H1 (cell line): ENCODE measurements at regions not wholly inside any gene's neighbourhood (a gene's known extent, or its start where the extent isn't known, plus 50 kb on each side); places are given as distances from the start of the nearest gene placed in this dataset.

Experiments used
- CTCF ChIA-PET: fragments of 300-600 bp; sonication (Branson Sonifier 250); formaldehyde crosslinking; loops from one replicate; lab custom pipeline; 2021; ENCODE audit not compliant: partially characterized antibody; lab: Charles Lee
- POLR2A ChIA-PET: fragments of 300-600 bp; sonication (Branson Sonifier 250); formaldehyde crosslinking; loops from one replicate; lab custom pipeline; 2021; ENCODE audit warnings: inconsistent platforms; ENCODE audit not compliant: partially characterized antibody; lab: Charles Lee
- DNase-seq, 2 experiments: peaks; one replicate each; pipeline versions ENCODE4 v3.0.0 to v3.0.0-alpha.2; 2010 to 2022; ENCODE audit warnings: low spot score in 2 of 2, low read depth in 1 of 2, mixed read lengths in 1 of 2
- FAIRE-seq: peaks from 2 replicates; lab custom pipeline; 2011; peaks lifted over from hg19 to GRCh38; lab: Jason Lieb, UNC
- H2AFZ ChIP-seq: 2 replicates; pipeline ENCODE4 v1.8.1; 2012; ENCODE audit warnings: low read length, inconsistent platforms
- H2AK5ac ChIP-seq: 2 replicates; pipeline ENCODE4 v1.6.1; 2013; ENCODE audit warnings: low read depth, low read length
- H2BK120ac ChIP-seq: replicated peaks from 2 replicates; pipeline ENCODE3; 2013; ENCODE audit warnings: low read depth, low read length, inconsistent platforms
- H2BK12ac ChIP-seq: 2 replicates; pipeline ENCODE4 v1.6.1; 2013; ENCODE audit warnings: low read depth, low read length
- H2BK15ac ChIP-seq: 2 replicates; pipeline ENCODE4 v1.6.1; 2013; ENCODE audit warnings: low read length
- H2BK20ac ChIP-seq: 2 replicates; pipeline ENCODE4 v1.6.1; 2013; ENCODE audit warnings: low read length
- H2BK5ac ChIP-seq: 2 replicates; pipeline ENCODE4 v1.6.1; 2013; ENCODE audit warnings: low read depth, low read length
- H3K14ac ChIP-seq: 2 replicates; pipeline ENCODE4 v1.6.1; 2013; ENCODE audit warnings: inconsistent platforms; ENCODE audit not compliant: insufficient read length
- H3K18ac ChIP-seq: 2 replicates; pipeline ENCODE4 v1.6.1; 2013; ENCODE audit warnings: low read length; ENCODE audit errors: extremely low read depth
- H3K23ac ChIP-seq: 2 replicates; pipeline ENCODE4 v1.6.1; 2013; ENCODE audit warnings: inconsistent platforms; ENCODE audit not compliant: insufficient read length
- H3K23me2 ChIP-seq: 2 replicates; pipeline ENCODE4 v1.6.1; 2013; ENCODE audit warnings: low read depth, low read length
- H3K27ac ChIP-seq: 2 replicates; pipeline ENCODE4 v1.6.1; 2011; ENCODE audit warnings: low read depth, low read length, inconsistent platforms
- H3K27me3 ChIP-seq, 4 experiments: replicated peaks in 1 of 4; 1 replicate in 1 of 4; 2 replicates in 3 of 4; pipeline versions ENCODE4 v1.6.1 to v1.8.1; 2011 to 2013; ENCODE audit warnings: low read length in 3 of 4, mild to moderate bottlenecking in 3 of 4, inconsistent platforms in 2 of 4, mixed read lengths in 2 of 4, moderate library complexity in 1 of 4; ENCODE audit not compliant: control insufficient read depth in 3 of 4, insufficient read depth in 3 of 4; ENCODE audit errors: extremely low read depth in 1 of 4
- H3K36me3 ChIP-seq, 4 experiments: 2 replicates each; pipeline versions ENCODE4 v1.6.1 to v1.8.1; 2011 to 2013; ENCODE audit warnings: mild to moderate bottlenecking in 4 of 4, low read length in 3 of 4, moderate library complexity in 2 of 4, control low read depth in 1 of 4, inconsistent platforms in 1 of 4; ENCODE audit not compliant: insufficient read depth in 4 of 4, control insufficient read depth in 2 of 4
- H3K4ac ChIP-seq: replicated peaks from 2 replicates; pipeline ENCODE3; 2013; ENCODE audit warnings: low read length, low read depth, mixed read lengths, inconsistent platforms; ENCODE audit not compliant: insufficient read length
- H3K4me1 ChIP-seq, 4 experiments: replicated peaks in 1 of 4; 1 replicate in 1 of 4; 2 replicates in 3 of 4; pipeline versions ENCODE4 v1.6.1 to v1.8.1; 2011 to 2013; ENCODE audit warnings: low read length in 3 of 4, inconsistent platforms in 2 of 4, mixed read lengths in 1 of 4; ENCODE audit not compliant: insufficient read depth in 4 of 4, control insufficient read depth in 3 of 4
- H3K4me2 ChIP-seq, 2 experiments: 2 replicates each; pipeline versions ENCODE4 v1.6.1 to v1.8.1; 2011 to 2013; ENCODE audit warnings: low read depth in 2 of 2, low read length in 2 of 2, control low read depth in 1 of 2, inconsistent platforms in 1 of 2, mild to moderate bottlenecking in 1 of 2; ENCODE audit not compliant: insufficient read depth in 1 of 2
- H3K4me3 ChIP-seq, 4 experiments: fragments of 200-600, 300-600 bp in 1 of 4; sonication (generic), shearing (Covaris generic), sonication (Bioruptor Twin) in 1 of 4; 2 replicates each; pipeline versions ENCODE4 v1.5.1 to v1.8.1; 2011 to 2016; ENCODE audit warnings: low read length in 4 of 4, low read depth in 3 of 4, control low read depth in 2 of 4, inconsistent platforms in 2 of 4, mild to moderate bottlenecking in 2 of 4, mixed read lengths in 1 of 4, moderate library complexity in 1 of 4; ENCODE audit not compliant: insufficient read depth in 2 of 4; ENCODE audit errors: extremely low read depth in 1 of 4
- H3K56ac ChIP-seq: replicated peaks from 2 replicates; pipeline ENCODE3; 2013; ENCODE audit warnings: low read depth, mild to moderate bottlenecking, mixed read lengths, low read length, inconsistent platforms; ENCODE audit not compliant: insufficient read length
- H3K79me1 ChIP-seq: 2 replicates; pipeline ENCODE4 v1.6.1; 2013; ENCODE audit warnings: low read depth, low read length, control low read depth
- H3K79me2 ChIP-seq, 2 experiments: 2 replicates each; pipeline versions ENCODE4 v1.6.1 to v1.8.1; 2012 to 2013; ENCODE audit warnings: low read length in 2 of 2, mild to moderate bottlenecking in 2 of 2, inconsistent platforms in 1 of 2; ENCODE audit not compliant: insufficient read depth in 2 of 2, control insufficient read depth in 1 of 2
- H3K9ac ChIP-seq, 4 experiments: replicated peaks in 1 of 4; 1 replicate in 1 of 4; 2 replicates in 3 of 4; pipeline versions ENCODE4 v1.6.1 to v1.8.1; 2011 to 2013; ENCODE audit warnings: low read depth in 3 of 4, low read length in 3 of 4, control low read depth in 2 of 4, mild to moderate bottlenecking in 2 of 4, moderate library complexity in 2 of 4, inconsistent platforms in 1 of 4; ENCODE audit errors: extremely low read depth in 1 of 4
- H3K9me3 ChIP-seq, 2 experiments: 2 replicates each; pipeline versions ENCODE4 v1.6.1 to v1.8.1; 2012 to 2013; ENCODE audit warnings: mild to moderate bottlenecking in 2 of 2, moderate library complexity in 2 of 2, control low read depth in 1 of 2, inconsistent platforms in 1 of 2, low read depth in 1 of 2, low read length in 1 of 2, mixed read lengths in 1 of 2; ENCODE audit not compliant: insufficient read depth in 2 of 2
- H4K20me1 ChIP-seq, 2 experiments: replicated peaks in 1 of 2; 2 replicates each; pipeline versions ENCODE3 to v1.8.1; 2011 to 2013; ENCODE audit warnings: inconsistent platforms in 2 of 2, low read length in 2 of 2, mild to moderate bottlenecking in 1 of 2; ENCODE audit not compliant: insufficient read depth in 2 of 2, control insufficient read depth in 1 of 2
- H4K5ac ChIP-seq: 2 replicates; pipeline ENCODE4 v1.6.1; 2013; ENCODE audit warnings: low read length, low read depth, mixed read lengths, inconsistent platforms; ENCODE audit not compliant: insufficient read length
- H4K8ac ChIP-seq: 2 replicates; pipeline ENCODE4 v1.8.0; 2013; ENCODE audit warnings: mild to moderate bottlenecking, moderate library complexity, low read length, inconsistent platforms; ENCODE audit not compliant: insufficient read depth; ENCODE audit errors: extremely low read depth
- H4K91ac ChIP-seq: replicated peaks from 2 replicates; pipeline ENCODE3; 2013; ENCODE audit warnings: low read length, mixed read lengths, inconsistent platforms; ENCODE audit not compliant: insufficient read length
- ASH2L ChIP-seq: fragments of 200-600, 300-600 bp; sonication (generic); IDR thresholded peaks from one replicate; pipeline ENCODE4 v1.7.1; 2017; ENCODE audit warnings: low read length
- ATF3 ChIP-seq: IDR thresholded peaks from 2 replicates; pipeline ENCODE4 v1.6.1; 2011; ENCODE audit warnings: low read depth, mild to moderate bottlenecking, low read length; ENCODE audit not compliant: insufficient read depth
- BCL11A ChIP-seq, 2 experiments: IDR thresholded peaks; one replicate each; pipeline ENCODE4 v1.6.1; 2011; ENCODE audit warnings: low read depth in 2 of 2, low read length in 2 of 2, mild to moderate bottlenecking in 2 of 2
- CHD1 ChIP-seq: IDR thresholded peaks from 2 replicates; pipeline ENCODE4 v1.6.1; 2012; ENCODE audit warnings: low read depth, low read length, improper control_type of control experiment
- EP300 ChIP-seq, 2 experiments: IDR thresholded peaks; 1 replicate in 1 of 2; 2 replicates in 1 of 2; pipeline ENCODE4 v1.6.1; 2011 to 2012; ENCODE audit warnings: low read depth in 2 of 2, low read length in 2 of 2, mild to moderate bottlenecking in 2 of 2, borderline replicate concordance in 1 of 2, inconsistent platforms in 1 of 2, moderate library complexity in 1 of 2
- FOSL1 ChIP-seq: IDR thresholded peaks from 2 replicates; pipeline ENCODE4 v1.6.1; 2011; ENCODE audit warnings: mild to moderate bottlenecking, low read depth, low read length, moderate library complexity; ENCODE audit not compliant: insufficient read depth
- GTF2F1 ChIP-seq: IDR thresholded peaks from 2 replicates; pipeline ENCODE4 v1.6.1; 2012; ENCODE audit warnings: low read depth, low read length, improper control_type of control experiment, borderline replicate concordance
- JUN ChIP-seq: IDR thresholded peaks from 2 replicates; pipeline ENCODE4 v1.6.1; 2011; ENCODE audit warnings: low read depth, mild to moderate bottlenecking, improper control_type of control experiment, low read length
- JUND ChIP-seq: IDR thresholded peaks from 2 replicates; pipeline ENCODE4 v1.6.1; 2011; ENCODE audit warnings: mild to moderate bottlenecking, improper control_type of control experiment, low read length
- KDM5A ChIP-seq: fragments of 200-600 bp; IDR thresholded peaks from 2 replicates; pipeline ENCODE4 v1.7.1; 2012; ENCODE audit warnings: mild to moderate bottlenecking, low read length, inconsistent platforms, mixed read lengths
- NRF1 ChIP-seq: IDR thresholded peaks from 2 replicates; pipeline ENCODE4 v1.6.1; 2011; ENCODE audit warnings: mild to moderate bottlenecking, low read depth, low read length, improper control_type of control experiment
- PHF8 ChIP-seq: fragments of 200-600 bp; sonication (generic); conservative IDR thresholded peaks from 2 replicates; pipeline ENCODE4 v1.7.1; 2012; ENCODE audit warnings: low read depth, mild to moderate bottlenecking, inconsistent platforms, low read length, moderate library complexity
- POLR2A ChIP-seq, 2 experiments: IDR thresholded peaks; 1 replicate in 1 of 2; 2 replicates in 1 of 2; pipeline ENCODE4 v1.6.1; 2011; ENCODE audit warnings: low read depth in 2 of 2, low read length in 2 of 2, mild to moderate bottlenecking in 2 of 2; ENCODE audit errors: control extremely low read depth in 1 of 2
- RBBP5 ChIP-seq: IDR thresholded peaks from 2 replicates; pipeline ENCODE4 v1.7.1; 2012; ENCODE audit warnings: low read depth, mild to moderate bottlenecking, inconsistent platforms, low read length, moderate library complexity, borderline replicate concordance
- SP4 ChIP-seq: IDR thresholded peaks from 2 replicates; pipeline ENCODE4 v1.6.1; 2012; ENCODE audit warnings: low read length, inconsistent platforms
- TBP ChIP-seq: IDR thresholded peaks from 2 replicates; pipeline ENCODE4 v1.6.1; 2011; ENCODE audit warnings: low read depth, low read length, improper control_type of control experiment
- WGBS, 2 experiments: shearing (Covaris generic) in 1 of 2; methylation state at CpG; one replicate each; pipeline versions ENCODE4 v1.1.6 to v1.1.7; 2013 to 2015; ENCODE audit warnings: low lambda C conversion rate in 2 of 2, mixed read lengths in 2 of 2, inconsistent platforms in 1 of 2, low coverage in 1 of 2, missing lambda C conversion rate in 1 of 2; ENCODE audit not compliant: insufficient replicate concordance in 2 of 2, insufficient coverage in 1 of 2, insufficient read length in 1 of 2; ENCODE audit errors: extremely low coverage in 1 of 2, missing lambda C conversion rate in 1 of 2; 5-methylcytosine and 5-hydroxymethylcytosine counted together

DNA sequence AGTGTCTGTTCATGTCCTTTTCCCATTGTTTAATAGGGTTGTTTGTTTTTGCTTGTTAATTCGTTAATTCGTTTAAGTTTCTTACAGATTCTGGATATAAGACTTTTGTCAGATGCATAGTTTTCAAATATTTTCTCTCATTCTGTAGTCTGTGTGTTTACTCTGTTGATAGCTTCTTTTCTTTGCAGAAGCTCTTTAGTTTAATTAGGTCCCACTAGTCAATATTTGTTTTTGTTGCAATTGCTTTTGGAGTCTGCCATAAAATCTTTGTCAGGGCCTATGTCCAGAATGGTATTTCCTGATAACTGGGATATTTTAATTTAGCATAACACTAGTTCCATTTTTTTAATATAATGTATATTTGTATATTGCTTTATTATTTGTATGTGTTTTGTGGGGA is 1380.1 kb downstream of the SUCLG1 start:
- CTCF ChIA-PET: no interaction called here
- Histone ChIP-seq H3K23ac (no peak overlapping the region), H2BK20ac (no peak overlapping the region), H4K20me1 (no peaks in the 10 kb centered on the region), H3K18ac (no peak overlapping the region), H2BK120ac (no peak overlapping the region), H3K4me1 (no peaks in the 10 kb centered on the region), H4K8ac (no peak overlapping the region), H3K4me2 (no peak overlapping the region), H2AFZ (no peak overlapping the region), H2AK5ac (no peak overlapping the region), H3K79me2 (no peaks in the 10 kb centered on the region), H3K27ac (no peak overlapping the region), H3K79me1 (no peaks in the 10 kb centered on the region), H3K27me3 (no peaks in the 10 kb centered on the region), H3K36me3 (no peaks in the 10 kb centered on the region), H2BK5ac (no peak overlapping the region), H3K23me2 (no peaks in the 10 kb centered on the region), H3K4me3 (no peak overlapping the region), H2BK12ac (no peak overlapping the region), H4K91ac (no peak overlapping the region), H3K9ac (no peak overlapping the region), H3K56ac (no peak overlapping the region), H4K5ac (no peak overlapping the region), H3K14ac (no peak overlapping the region), H3K4ac (no peak overlapping the region), H2BK15ac (no peak overlapping the region), H3K9me3 (no peaks in the 10 kb centered on the region)
- no peak for DNase-seq
- FAIRE-seq: no peak
- 97% methylated on average over 2 of the region's 2 CpGs; no CpG with 5 or more reads in 1 of the 2 experiments for WGBS, 2 experiments
- POLR2A ChIA-PET: no interaction called here
- no peak for TF ChIP-seq POLR2A (IDR thresholded peaks at IDR 0.05; ENCODE audit: control extremely low read depth in 1 of 2, low read depth in 2 of 2, low read length in 2 of 2)
- TF ChIP-seq BCL11A (IDR thresholded peaks at IDR 0.05; ENCODE audit: low read depth in 2 of 2, low read length in 2 of 2): no peak
- TF ChIP-seq GTF2F1: no peak
- no peak for TF ChIP-seq TBP
- TF ChIP-seq ATF3: no peak
- no peak for TF ChIP-seq JUN
- TF ChIP-seq RBBP5: no peak
- TF ChIP-seq FOSL1: no peak
- TF ChIP-seq NRF1: no peak
- TF ChIP-seq CHD1: no peak
- no peak for TF ChIP-seq ASH2L
- no peak for TF ChIP-seq JUND
- TF ChIP-seq KDM5A: no peak
- no peak for TF ChIP-seq PHF8
- no peak for TF ChIP-seq EP300 (IDR thresholded peaks at IDR 0.05; ENCODE audit: borderline replicate concordance in 1 of 2, low read depth in 2 of 2, low read length in 2 of 2)
- no peak for TF ChIP-seq SP4
